ENCODE measurements at regions not wholly inside any gene's neighbourhood (a gene's known extent, or its start where the extent isn't known, plus 50 kb on each side); places are given as distances from the start of the nearest gene placed in this dataset.

GRCh38 chr2:219739066-219739465 is 111.6 kb downstream of the SLC4A3 start:
- no peaks in the 10 kb centered on the region for H3K9me3 ChIP-seq (ENCODE audit: control insufficient read depth, insufficient read depth, low read depth, low read length)
- ChIA-PET POLR2A (no interaction called here), CTCF (interaction anchor here (0.7 kb wide), 1 partner anchor 258 kb away, joined by 3 read pairs; no protein-coding TSS in a partner anchor)
- H3K4me3 ChIP-seq (ENCODE audit: low read depth, low read length), result no peak overlapping the region
- no peaks in the 10 kb centered on the region for H3K36me3 ChIP-seq (ENCODE audit: control insufficient read depth in 2 of 2, insufficient read depth in 1 of 2, low read length in 2 of 2)
- no peak overlapping the region for H3K27ac ChIP-seq (ENCODE audit: extremely low read depth, low read depth, low read length)
- no peak for TF ChIP-seq ZNF501 (tag by site-specific recombination; IDR thresholded peaks at IDR 0.05)
- no peak for TF ChIP-seq HOXC10 (CRISPR knock-in tag; IDR thresholded peaks at IDR 0.05)
- no peak for TF ChIP-seq ZNF449 (tag by site-specific recombination; IDR thresholded peaks at IDR 0.05)
- no peak for TF ChIP-seq ZNF510 (tag by site-specific recombination; IDR thresholded peaks at IDR 0.05; ENCODE audit: insufficient replicate concordance)
- TF ChIP-seq PRDM2 (tag by site-specific recombination; IDR thresholded peaks at IDR 0.05; ENCODE audit: borderline replicate concordance), result no peak
- no peak for TF ChIP-seq PBX3 (CRISPR knock-in tag; IDR thresholded peaks at IDR 0.05)
- TF ChIP-seq AEBP2 (tag by site-specific recombination; IDR thresholded peaks at IDR 0.05; ENCODE audit: borderline replicate concordance), result no peak
- TF ChIP-seq ZNF571 (tag by site-specific recombination; IDR thresholded peaks at IDR 0.05), result no peak
- no peak for TF ChIP-seq ZNF518A (tag by site-specific recombination; conservative IDR thresholded peaks at IDR 0.05; ENCODE audit: low read depth)
- TF ChIP-seq ZNF776 (tag by site-specific recombination; IDR thresholded peaks at IDR 0.05; ENCODE audit: borderline replicate concordance), result no peak
- no peaks in the 10 kb centered on the region for H3K4me1 ChIP-seq (ENCODE audit: control insufficient read depth, insufficient read depth, low read length)
